HG03045 (cell line): ENCODE measurements at regions not wholly inside any gene's neighbourhood (a gene's known extent, or its start where the extent isn't known, plus 50 kb on each side); places are given as distances from the start of the nearest gene placed in this dataset.
A peak's percentile ranks its signal among the peaks of the same experiment; 100 is the strongest.
"Not testable (repeated sequence)": the region's sequence is repeated elsewhere in the genome, so short reads cannot be mapped to it uniquely, and the experiment has no call there.

Experiments used
- ATAC-seq: cut with Tn5 transposase; IDR thresholded peaks from one replicate; pipeline ENCODE4 v1.9.1; 2021; ENCODE audit warnings: mild to moderate bottlenecking, moderate library complexity; ENCODE audit not compliant: unreplicated experiment

DNA sequence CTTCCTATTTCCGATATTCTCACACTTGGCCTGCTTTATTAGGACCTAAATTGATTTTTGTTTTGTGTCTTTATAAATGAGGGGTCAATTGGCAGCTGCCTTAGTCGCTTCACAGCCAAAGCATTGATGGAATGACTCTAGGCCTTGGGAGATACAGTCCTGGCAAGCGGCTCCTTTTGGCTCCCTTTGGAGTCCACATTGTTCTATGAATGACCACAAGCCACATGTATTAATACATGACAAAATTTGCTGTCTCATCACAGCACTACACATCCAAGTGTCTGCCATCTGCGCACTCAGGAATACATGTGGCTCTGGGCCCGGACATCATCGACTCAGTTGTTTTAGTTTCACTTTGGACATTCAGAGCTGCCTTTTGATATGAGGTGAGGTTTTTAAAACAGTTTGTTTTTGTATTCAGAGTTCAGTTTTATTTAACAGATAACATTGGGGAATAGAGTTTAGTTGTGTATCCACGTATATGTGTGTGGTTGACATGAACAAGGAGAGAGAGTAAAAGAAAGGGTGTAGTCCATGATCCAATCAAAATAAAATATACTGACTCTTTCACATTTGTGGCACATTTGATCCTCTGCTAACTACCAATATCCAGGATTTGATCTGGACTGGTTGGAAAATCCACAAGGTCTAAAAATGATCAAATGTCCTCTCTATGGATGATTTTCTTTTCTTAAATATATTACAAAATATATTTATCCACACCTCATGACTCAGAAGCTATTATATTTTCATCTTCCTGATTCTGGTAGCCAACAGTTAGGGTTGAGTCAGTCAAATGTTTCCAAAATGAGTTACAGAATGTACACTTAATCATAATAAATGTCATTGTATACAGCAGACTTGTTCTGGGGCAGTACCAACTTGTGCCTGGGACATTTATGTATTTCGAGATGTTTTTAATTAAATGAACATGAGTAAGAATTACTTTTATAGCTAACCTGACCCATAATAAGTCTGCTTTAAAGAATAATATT is 114.0 kb upstream of the MTAP start:
- no peak for ATAC-seq

DNA sequence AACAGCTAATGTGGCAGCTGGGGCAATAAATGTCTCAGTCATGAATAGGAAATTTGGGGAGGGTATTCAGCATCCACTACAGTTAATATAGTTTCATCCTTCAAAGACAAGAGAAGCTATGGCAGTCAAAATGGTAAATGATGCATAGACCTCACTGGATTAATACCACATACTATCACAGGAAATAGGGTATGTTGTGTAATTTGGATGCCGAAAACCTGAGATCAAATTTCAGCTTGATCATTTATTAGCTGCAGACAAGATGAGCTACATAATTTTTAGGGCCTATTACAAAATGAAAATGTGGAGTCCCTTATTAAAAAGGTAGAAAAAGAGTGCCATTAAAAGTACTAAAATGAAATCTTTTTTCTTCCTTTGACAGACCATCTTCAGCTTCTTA is 112.6 kb upstream of the MTAP start:
- ATAC-seq = no peak

DNA sequence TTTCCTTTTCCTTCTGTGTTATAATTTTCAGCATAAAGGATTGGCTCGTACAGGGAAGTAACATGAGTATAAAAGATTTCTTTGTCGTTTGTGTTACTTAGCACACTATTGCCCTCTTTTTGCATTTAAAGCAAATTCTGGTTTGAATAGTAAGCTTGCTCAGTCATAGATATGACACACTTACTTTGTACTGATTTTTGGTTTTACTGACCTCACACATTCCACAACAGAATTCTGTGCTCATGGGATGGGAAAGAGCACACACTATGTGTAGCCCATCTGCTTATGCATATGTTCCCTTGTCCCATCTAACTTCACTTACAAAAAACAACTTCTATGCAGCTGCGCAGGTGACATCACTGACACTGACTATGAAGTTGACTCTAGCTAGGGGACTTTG is 111.9 kb upstream of the MTAP start:
- no peak for ATAC-seq

DNA sequence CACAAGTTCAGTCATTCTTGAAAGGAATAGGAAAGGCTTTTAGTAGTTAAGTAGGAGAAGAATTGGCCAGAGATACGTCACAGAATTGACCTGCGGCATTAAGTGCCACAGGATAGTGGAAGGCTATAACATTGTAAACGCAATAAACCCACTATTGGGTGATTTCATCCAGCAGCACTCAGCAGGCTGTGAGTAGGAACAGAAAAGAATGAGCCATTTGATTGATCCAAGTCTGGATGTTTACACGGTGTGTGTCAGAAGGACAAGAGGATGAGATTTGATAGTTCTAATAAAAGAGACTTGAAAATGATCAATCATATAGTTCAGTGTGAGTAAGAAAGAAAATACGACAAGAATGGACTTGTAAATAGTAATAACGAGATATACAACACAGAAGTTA is 110.0 kb upstream of the MTAP start:
- no peak for ATAC-seq

DNA sequence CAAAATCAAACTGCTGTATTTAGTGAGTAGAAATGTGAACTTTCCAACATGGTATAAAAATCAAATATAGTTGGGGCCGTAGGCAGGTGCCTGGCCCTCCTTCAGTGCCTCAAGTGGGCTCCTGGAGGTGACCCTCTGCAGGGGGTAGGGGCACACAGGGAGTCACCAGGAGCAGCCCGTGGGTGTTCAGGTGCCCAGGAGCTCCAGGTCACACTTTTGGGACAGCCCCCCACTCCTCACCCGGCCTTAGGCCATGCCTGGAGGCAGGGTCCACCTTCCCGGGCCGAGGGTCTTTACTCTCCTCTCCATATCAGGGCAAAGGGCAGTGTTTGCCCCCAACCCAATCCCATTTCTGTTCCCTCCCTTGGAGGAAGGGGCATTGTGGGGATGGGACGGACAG is 108.0 kb upstream of the MTAP start:
- ATAC-seq = no peak

DNA sequence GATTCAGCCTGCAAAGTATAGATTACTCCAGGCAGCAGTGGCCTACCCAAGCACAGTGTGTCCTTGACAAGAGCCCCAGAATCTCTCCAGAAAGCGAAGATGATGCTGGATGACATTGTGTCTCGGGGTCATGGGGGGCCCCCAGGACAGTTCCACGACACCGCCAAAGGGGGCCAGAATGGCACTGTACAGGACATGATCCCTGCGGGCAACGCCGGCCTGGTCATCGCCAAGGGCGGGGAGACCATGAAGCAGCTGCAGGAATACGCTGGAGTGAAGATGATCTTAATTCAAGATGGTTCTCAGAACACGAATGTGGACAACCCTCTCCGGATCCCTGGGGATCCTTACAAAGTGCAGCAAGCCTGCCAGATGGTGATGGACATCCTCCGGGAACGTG is 107.0 kb upstream of the MTAP start:
- ATAC-seq = no peak

DNA sequence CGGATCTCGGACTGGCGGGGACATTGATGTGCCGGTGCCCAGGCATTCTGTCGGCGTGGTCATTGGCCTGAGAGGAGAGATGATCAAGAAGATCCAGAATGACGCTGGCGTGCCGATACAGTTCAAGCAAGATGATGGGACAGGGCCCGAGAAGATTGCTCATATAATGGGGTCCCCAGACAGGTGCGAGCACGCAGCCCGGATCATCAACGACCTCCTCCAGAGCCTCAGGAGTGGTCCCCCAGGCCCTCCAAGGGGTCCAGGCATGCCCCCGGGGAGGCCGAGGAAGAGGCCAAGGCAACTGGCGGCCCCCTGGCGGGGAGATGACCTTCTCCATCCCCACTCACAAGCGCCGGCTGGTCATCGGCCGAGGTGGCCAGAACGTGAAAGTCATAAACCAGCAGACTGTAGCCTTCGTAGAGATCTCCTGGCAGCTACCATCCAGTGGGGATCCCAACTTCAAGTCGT is 106.5 kb upstream of the MTAP start:
- no peak for ATAC-seq

DNA sequence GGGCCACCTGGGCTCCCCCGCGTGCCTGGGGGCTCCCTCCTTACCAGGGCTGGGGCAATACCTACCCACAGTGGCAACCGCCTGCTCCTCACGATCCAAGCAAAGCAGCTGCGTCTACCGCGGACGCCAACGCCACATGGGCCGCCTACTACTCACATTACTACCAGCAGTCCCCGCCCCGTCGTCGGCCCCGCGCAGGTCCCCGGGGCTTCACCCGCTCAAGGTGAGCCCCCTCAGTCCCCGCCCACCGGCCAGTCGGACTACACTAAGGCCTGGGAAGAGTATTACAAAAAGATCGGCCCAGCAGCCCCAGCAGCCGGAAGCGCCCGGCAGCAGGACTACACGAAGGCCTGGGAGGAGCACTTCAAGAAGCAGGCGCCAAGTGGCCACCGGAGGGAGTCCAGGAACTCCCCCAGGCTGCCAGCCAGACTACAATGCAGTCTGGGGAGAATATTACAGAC is 106.0 kb upstream of the MTAP start:
- no peak for ATAC-seq

DNA sequence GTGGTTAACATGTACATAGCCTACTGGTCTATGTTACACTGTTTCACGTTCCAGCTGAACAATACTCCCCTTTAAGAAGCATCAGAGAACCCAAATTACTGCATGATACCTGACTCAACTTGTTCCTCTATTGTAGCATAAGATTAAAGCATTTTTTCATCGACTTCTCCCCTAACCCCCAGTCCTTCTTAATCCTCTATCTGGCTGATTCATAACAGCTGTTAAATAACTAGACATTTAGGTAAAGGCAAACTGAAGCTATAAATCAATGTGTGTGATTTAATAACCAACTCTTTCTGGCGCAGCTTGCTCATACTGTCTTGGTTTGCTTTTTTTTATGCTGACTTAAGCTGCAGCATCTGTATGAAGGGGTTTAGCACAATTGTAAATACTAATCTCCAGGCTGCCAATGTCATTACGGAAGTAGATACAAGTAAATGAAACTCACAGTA is 94.2 kb upstream of the MTAP start:
- ATAC-seq = no peak

DNA sequence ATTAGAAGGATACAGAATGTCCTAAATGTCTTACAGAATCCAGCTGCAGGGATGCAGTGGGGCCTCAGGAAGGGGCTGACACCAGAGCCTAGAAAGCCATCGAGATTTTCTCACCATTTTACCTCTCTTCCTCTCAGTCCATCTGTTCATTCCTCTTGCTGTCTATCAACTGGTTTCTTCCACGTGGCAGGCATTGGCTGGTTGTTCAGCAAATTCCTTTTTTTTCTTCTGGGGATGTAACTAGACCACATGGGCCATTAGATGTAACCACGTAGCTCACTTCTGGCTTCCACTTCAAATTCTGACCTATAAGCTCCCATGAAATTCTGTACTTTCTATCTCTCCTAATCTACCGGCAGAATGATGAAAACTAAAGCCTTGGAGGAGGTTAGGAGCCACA is 93.6 kb upstream of the MTAP start:
- no peak for ATAC-seq

DNA sequence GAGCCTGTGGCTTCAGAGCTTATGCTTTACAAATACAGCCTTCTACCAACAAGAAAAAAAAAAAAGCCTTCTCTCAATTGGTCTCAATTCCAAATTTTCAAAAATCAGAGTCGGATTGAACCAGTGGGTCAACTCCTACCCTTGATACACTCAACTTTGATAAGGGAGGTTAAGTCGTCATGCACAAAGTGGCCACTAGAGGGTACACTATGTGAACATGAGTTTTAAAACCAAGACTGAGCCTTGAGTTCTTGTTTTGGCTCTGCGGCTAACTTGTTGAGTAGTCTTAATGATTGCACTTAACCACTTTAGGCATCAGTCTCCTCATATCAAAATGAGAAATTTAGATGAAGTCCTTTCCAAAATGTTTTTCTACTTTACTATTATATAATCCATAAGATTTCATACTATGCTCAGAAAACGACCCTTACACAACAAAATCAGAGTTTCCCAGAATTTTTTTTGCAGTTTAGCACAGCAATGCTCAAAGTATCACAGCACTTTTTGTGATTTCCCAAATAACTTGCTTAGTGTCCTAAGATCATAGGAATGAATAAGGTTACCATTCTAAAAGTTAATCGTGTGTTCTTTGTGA is 92.9 kb upstream of the MTAP start:
- ATAC-seq = peak; percentile 77

DNA sequence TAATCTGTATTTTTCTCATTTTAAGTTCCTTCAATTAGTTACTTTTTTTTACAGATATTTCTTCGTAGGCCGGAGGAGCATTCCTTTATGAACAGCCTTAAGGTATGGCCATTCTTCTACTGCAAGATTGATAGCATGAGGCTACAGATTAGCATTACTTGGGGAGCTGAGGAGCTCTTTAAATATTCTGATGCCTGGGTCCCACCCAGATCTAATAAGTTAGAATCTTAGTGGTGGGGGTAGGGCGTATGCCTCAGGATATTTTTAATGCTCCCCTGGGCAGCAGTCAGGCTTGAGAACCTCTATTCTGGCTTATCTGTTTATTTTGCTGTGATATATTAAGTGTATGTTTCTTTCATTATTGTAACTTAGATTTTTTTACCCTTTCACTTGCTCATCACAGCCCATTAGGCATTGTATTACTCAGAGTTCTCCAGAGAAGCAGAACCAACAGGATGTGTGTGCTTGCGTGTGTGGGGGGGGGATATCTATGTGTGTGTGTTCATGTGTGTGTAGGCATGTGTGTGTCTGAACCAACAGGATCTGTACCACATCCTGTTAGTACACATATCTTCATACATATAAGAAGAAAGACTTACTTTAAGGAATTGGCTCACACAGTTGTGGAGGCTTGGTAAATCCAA is 91.8 kb upstream of the MTAP start:
- no peak for ATAC-seq

DNA sequence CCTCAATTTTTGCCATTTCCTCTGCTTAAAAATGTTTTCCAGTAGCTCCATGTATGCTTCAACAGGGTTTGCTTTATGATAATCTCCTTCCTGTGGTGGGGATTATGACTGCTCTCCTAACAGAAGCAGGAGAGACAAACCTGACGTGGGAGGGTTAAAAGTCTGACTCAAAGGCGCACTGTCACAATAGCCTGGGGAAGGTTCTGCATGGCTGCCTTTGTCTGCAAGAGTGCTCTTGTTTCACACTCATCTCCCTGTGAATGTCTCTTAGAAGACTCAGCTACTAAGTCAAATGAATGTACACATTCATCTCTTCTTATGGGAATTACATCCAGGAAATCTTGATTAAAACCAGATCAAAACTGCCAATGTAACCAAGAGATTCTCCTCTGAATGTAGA is 90.9 kb upstream of the MTAP start:
- peak; percentile 74 for ATAC-seq

DNA sequence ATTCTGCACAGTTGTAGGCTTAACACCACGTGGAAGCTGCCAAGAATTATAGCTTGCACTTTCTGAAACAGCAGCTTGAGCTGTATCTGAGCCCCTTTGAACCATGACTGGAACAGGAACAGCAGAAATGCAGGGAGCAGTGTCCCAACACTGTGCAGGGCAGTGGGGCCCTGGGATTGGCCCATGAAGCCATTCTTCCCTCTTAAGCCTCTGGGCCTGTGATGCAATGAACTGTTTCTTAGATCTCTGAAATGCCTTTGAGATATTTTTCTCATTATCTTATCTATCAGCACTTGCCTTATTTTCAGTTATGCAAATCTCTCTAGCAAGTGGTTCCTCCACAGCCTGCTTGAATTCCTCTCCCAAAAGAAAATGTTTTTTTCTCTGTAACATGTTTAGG is 87.0 kb upstream of the MTAP start:
- ATAC-seq = no peak

DNA sequence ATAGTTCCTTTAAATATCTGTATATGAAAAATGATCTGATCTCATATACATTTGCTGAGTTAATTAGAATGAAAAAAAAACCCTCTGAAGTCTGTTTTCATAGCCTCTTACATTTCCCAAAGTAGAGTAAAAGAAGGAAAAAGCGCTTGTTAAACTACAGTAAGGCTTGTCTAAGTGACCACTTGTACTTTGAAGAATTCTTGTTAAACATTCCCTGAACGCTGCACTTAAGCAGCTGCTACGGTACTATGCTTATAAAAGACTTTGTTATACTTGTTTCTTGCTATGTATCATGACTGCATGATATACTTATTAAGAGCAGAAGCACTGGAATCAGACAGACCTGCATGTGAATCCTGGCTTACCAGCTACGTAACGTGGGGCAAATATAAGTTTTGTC is 81.7 kb upstream of the MTAP start:
- ATAC-seq = no peak

DNA sequence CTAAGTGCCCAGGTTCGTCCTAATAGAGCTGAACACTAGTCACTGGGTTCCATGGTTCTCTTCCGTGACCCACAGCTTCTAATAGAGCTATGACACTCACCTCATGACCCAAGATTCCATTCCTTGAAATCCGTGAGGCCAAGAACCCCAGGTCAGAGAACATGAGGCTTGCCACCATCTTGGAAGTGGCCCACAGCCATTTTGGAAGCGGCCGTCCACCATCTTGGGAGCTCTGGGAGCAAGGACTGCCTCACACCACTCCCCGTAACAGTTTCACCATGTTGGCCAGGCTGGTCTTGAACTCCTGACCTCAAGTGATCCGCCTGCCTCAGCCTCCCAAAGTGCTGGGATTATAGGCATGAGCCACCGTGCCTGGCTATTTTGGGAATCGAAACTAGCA is 75.0 kb upstream of the MTAP start:
- ATAC-seq = not testable (repeated sequence)

DNA sequence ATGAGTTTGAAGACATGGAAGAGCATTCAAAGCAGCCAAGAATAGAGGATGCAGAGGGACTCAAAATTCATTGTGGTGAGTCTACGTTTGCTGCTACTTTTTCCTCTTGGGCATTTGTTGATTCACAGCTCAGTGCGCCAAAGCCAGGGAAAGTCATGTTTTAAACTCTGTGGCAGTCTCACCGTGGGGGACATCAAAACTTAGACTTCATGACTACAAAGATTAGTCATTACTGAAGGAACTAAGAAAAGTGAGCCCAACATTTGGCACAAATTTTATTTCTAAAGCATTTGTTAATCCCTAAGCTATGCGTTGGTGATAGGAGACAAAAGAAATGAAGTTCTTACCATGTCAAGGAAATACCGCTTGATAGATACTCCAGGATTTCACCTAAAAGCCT is 73.7 kb upstream of the MTAP start:
- no peak for ATAC-seq

DNA sequence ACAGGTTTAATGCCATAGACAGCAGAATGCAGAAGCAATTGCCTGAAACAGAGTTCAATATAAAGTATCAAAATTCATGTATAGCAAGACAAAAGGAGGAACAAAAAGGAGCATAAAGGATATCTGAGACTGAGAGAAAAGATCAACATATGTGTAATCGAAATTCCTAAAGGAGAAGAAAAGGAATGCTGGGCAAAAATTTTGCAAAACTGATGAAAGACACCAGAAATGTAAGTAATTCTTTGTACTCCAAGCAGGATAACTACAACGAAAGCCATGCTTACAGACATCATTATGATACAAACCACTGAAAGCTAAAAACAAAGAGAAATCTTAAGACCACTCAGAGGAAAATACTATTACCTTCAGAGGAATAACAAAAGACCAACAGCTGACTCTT is 72.8 kb upstream of the MTAP start:
- no peak for ATAC-seq

DNA sequence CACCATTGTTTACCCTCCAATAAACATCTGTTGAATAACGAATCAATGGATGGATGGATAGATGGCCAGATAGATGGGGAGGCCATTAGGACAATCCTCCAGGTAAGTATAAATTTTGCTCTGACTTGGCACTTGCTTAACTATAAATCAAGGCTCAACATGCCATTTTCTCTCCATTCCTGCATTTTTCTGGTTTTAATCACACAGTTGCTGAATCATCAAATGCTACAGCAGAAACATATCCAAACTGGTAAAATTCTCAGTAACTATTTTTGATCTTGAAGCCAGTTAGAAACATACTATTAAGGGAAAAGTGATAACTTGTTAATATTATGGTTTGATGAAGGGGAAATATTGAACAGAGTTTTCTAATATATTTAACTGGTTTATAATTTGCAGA is 71.5 kb upstream of the MTAP start:
- no peak for ATAC-seq

DNA sequence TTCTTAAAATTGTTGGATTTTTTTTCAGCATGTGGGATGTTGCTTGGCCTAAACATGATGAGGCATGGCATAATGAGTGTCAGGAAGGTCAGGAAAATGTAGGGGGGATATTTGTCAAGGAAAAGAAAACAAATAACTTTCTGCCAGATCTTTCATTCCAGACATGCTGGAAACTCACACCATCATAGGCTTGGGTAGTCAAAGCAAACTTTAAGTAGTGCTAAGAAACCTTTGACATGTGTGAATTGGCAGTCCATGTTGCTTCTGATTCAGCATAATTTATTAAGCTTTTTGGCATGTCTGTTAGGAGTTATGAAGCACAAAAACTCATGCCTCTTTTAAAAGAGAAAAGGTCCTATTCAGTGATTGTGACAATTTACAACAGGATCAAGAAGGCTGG is 61.3 kb upstream of the MTAP start:
- no peak for ATAC-seq

DNA sequence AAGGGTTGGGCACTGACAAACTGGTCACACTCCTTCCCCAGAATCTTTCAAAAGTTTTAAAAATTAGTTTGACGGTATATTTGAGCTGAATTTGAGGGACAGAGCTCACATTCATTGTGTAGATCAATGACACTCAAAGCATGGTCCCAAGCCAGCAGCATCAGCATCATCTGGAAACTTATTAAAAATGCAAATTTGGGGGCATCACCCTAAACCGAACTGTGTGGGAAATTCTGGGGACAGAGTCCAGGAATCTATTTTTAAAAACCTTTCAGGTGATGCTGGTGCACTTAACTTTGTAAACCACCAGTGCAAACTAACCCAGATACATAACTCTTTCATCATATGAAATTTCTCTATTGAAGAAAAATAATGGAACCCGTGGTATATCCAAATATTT is 58.1 kb upstream of the MTAP start:
- ATAC-seq = no peak

DNA sequence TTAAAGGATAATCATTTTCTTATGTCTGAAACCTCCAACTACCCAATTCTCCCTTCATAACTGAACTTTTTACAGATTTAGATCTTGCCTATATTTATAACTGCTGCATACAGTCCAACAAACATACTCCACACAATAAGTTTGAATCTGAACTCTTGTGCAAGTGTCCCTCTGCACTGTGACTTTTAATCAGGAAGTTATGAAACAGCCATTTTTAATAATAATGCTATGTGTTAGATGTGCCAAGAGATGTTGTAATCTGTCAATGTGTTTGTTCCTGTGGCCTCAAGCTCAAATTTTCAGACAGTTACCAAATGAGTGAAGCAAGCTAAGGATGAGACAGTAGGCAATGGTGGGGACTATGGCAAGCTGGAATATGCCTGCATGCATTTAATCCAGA is 57.6 kb upstream of the MTAP start:
- no peak for ATAC-seq
